ENCODE measurements at regions not wholly inside any gene's neighbourhood (a gene's known extent, or its start where the extent isn't known, plus 50 kb on each side); places are given as distances from the start of the nearest gene placed in this dataset.

GRCh38 chr4:146049802-146050201, 111.2 kb upstream of the ZNF827 start:
- TF ChIP-seq, protein P1, sequence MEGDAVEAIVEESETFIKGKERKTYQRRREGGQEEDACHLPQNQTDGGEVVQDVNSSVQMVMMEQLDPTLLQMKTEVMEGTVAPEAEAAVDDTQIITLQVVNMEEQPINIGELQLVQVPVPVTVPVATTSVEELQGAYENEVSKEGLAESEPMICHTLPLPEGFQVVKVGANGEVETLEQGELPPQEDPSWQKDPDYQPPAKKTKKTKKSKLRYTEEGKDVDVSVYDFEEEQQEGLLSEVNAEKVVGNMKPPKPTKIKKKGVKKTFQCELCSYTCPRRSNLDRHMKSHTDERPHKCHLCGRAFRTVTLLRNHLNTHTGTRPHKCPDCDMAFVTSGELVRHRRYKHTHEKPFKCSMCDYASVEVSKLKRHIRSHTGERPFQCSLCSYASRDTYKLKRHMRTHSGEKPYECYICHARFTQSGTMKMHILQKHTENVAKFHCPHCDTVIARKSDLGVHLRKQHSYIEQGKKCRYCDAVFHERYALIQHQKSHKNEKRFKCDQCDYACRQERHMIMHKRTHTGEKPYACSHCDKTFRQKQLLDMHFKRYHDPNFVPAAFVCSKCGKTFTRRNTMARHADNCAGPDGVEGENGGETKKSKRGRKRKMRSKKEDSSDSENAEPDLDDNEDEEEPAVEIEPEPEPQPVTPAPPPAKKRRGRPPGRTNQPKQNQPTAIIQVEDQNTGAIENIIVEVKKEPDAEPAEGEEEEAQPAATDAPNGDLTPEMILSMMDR (IDR thresholded peaks at IDR 0.05): no peak
- TF ChIP-seq POLR2A (IDR thresholded peaks at IDR 0.05): no peak
